ENCODE measurements at regions not wholly inside any gene's neighbourhood (a gene's known extent, or its start where the extent isn't known, plus 50 kb on each side); places are given as distances from the start of the nearest gene placed in this dataset.
"Not testable (repeated sequence)": the region's sequence is repeated elsewhere in the genome, so short reads cannot be mapped to it uniquely, and the experiment has no call there.

DNA sequence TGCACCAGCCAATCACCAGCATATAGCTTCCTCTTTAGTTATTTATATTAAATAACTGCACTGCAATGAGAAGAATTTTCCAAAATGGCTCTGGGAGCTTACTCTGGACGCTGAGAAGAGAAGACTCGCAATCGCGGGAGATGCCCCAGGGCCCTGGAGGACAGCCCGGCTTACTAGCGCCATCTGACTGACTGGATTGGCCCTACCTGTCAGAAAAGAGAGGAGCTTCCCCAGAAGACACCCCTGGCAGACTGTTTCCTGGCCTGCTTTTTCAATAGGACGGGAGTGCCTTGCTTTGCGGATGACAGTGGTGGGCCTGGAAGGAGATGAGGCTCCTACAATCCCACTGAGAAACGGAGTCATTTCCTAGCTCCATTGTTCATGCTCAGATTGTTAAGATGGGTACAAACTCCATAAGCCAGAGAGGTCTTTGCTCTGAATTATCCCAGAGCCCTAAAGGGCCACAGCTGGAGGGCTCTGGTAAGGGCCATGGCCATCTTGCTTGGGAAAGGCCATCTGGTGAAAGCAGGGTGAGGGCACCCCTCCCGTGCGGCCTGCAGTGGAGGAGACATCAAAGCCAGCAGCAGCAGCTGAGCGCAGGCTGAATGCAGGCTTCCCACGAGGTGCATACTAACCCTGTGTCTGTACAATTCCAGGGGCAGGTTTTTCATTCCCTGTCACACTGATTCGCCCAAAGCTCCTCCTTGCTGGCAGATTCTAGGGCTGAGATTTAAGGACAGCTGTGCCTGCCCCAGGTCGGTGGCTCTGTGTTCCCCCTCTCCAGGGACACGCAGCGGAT lies 92.1 kb downstream of the GALR1 start:
- Histone ChIP-seq H3K27me3 (ENCODE audit: control insufficient read depth, insufficient read depth, low read length) (no peaks in the 10 kb centered on the region), H3K36me3 (ENCODE audit: control insufficient read depth, insufficient read depth, low read length) (no peaks in the 10 kb centered on the region), H3K4me3 (ENCODE audit: low read depth, low read length) (no peak overlapping the region)
- DNase-seq (ENCODE audit: low read depth), result no peak
- TF ChIP-seq, protein P1, sequence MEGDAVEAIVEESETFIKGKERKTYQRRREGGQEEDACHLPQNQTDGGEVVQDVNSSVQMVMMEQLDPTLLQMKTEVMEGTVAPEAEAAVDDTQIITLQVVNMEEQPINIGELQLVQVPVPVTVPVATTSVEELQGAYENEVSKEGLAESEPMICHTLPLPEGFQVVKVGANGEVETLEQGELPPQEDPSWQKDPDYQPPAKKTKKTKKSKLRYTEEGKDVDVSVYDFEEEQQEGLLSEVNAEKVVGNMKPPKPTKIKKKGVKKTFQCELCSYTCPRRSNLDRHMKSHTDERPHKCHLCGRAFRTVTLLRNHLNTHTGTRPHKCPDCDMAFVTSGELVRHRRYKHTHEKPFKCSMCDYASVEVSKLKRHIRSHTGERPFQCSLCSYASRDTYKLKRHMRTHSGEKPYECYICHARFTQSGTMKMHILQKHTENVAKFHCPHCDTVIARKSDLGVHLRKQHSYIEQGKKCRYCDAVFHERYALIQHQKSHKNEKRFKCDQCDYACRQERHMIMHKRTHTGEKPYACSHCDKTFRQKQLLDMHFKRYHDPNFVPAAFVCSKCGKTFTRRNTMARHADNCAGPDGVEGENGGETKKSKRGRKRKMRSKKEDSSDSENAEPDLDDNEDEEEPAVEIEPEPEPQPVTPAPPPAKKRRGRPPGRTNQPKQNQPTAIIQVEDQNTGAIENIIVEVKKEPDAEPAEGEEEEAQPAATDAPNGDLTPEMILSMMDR (IDR thresholded peaks at IDR 0.05; ENCODE audit: insufficient read depth, low read length, poor library complexity, severe bottlenecking), result no peak

DNA sequence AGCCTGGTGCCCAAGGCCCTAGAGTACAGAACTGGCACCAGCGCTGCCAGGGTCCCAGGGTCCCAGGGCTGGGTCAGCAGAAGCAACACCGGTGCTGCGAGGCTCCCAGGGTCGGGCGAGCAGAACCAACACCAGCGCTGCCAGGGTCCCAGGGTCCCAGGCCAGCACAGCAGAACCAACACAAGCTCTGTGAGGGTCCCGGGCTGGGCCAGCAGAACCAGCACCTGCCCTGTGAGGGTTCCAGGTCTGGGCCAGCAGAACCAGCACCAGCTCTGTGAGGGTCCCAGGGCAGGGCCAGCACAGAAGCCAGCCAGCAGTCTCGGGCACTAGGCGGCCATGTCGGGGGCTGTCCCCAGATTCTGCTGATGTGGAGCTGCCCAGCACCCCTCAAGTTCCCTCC lies 93.1 kb downstream of the GALR1 start:
- H3K27me3 ChIP-seq (ENCODE audit: control insufficient read depth, insufficient read depth, low read length), result no peaks in the 10 kb centered on the region
- no peak for DNase-seq (ENCODE audit: low read depth)
- H3K4me3 ChIP-seq (ENCODE audit: low read depth, low read length), result no peak overlapping the region
- TF ChIP-seq, protein P1 (IDR thresholded peaks at IDR 0.05; ENCODE audit: insufficient read depth, low read length, poor library complexity, severe bottlenecking), result no peak
- H3K36me3 ChIP-seq (ENCODE audit: control insufficient read depth, insufficient read depth, low read length), result no peaks in the 10 kb centered on the region

DNA sequence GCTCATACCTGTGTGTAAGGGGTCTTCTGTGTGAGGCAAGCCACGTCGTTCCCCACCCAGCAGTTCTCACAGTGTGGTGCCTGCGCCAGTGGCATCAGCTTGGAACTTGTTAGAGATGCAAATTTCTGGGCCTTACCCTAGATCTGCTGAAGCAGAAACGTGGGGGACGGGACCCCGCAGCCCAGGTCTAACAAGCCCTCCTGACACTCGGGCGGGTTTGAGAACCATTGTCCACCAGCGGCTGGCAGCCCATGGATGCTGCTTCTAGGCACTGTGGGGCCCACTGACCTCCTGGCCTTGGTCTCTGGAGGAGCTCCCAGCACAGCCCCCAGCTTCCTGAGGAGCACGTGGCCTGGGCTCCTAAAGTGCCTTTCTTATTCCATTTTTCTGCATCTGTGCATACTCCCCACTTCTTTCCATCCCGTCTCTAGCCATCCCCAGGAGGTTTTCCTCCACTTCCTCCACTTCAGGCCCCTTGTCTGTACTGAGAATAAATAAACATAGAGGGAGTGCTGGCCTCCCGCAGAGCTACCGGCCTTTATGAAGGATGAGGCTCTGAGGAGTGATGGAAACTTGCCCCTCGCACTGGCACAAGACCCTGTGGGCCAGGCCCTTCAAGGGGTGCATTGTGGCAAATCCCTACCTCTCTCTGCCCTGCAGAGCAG lies 94.3 kb downstream of the GALR1 start:
- DNase-seq (ENCODE audit: low read depth), result no peak
- TF ChIP-seq, protein P1 (IDR thresholded peaks at IDR 0.05; ENCODE audit: insufficient read depth, low read length, poor library complexity, severe bottlenecking), result no peak
- no peaks in the 10 kb centered on the region for H3K27me3 ChIP-seq (ENCODE audit: control insufficient read depth, insufficient read depth, low read length)
- H3K36me3 ChIP-seq (ENCODE audit: control insufficient read depth, insufficient read depth, low read length), result no peaks in the 10 kb centered on the region
- no peak overlapping the region for H3K4me3 ChIP-seq (ENCODE audit: low read depth, low read length)

DNA sequence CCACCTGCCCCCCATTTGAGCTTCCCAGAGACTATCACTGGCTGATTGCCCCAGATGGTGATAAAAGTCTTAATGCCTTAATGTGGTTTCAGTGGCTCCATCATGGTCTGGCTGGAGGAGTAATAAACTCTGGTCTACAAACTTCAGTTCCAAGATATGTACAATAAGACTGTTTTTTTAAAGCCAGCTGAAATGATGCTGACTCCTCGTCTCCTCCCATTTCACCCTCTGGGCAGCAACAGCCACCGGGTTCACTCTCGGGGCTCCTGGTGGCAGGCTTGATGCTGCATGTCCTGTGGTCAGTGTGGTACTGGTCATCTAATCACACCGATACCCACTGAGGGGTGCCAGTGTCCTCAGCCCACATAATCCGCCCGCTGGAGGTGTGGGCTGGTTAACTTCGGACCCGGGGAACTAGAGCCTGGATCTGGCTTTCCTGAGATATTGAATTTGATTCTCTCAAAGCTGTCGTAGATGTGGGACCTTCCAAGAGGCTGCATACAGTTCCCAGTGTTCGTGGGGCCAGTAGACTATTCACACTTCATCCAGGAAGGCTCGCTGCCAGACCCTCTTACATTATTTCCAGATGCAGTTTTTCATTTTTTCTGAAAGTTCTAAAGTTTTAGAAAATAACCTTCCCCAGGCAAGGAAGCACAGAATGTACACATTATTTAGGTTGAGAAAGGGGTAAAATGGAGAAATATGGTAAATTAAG lies 95.3 kb downstream of the GALR1 start:
- DNase-seq (ENCODE audit: low read depth), result no peak
- no peaks in the 10 kb centered on the region for H3K36me3 ChIP-seq (ENCODE audit: control insufficient read depth, insufficient read depth, low read length)
- no peaks in the 10 kb centered on the region for H3K27me3 ChIP-seq (ENCODE audit: control insufficient read depth, insufficient read depth, low read length)
- TF ChIP-seq, protein P1 (IDR thresholded peaks at IDR 0.05; ENCODE audit: insufficient read depth, low read length, poor library complexity, severe bottlenecking), result no peak
- H3K4me3 ChIP-seq (ENCODE audit: low read depth, low read length), result no peak overlapping the region

DNA sequence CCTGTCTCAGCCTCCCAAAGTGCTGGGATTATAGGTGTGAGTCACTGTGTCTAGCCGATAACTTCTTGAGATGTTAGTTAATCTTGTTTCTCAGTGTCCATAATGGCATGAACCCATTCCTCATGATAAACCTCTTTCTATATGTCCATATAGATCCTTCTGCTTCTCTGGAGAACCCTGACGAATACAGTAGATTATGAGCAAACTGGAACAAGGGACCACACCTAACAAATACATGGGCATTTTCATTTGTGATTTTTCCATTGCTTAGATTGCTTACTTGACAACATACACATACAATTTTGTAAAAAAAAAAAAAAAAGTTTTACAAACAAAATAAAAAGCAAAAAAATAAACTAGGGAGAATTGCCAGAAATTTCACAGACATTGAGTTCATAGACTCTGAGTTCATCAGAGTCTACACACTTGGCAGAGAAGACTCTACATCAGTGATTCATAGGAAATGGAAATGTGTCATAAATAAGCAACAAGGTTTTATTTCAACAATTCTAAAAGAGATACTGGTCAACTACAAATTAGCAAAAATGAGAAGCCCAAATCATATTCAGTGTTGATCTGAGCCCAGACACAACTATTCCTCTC lies 96.7 kb downstream of the GALR1 start:
- Histone ChIP-seq H3K36me3 (ENCODE audit: control insufficient read depth, insufficient read depth, low read length) (no peaks in the 10 kb centered on the region), H3K27me3 (ENCODE audit: control insufficient read depth, insufficient read depth, low read length) (no peaks in the 10 kb centered on the region), H3K4me3 (ENCODE audit: low read depth, low read length) (no peak overlapping the region)
- DNase-seq (ENCODE audit: low read depth), result no peak
- TF ChIP-seq, protein P1 (IDR thresholded peaks at IDR 0.05; ENCODE audit: insufficient read depth, low read length, poor library complexity, severe bottlenecking), result no peak

DNA sequence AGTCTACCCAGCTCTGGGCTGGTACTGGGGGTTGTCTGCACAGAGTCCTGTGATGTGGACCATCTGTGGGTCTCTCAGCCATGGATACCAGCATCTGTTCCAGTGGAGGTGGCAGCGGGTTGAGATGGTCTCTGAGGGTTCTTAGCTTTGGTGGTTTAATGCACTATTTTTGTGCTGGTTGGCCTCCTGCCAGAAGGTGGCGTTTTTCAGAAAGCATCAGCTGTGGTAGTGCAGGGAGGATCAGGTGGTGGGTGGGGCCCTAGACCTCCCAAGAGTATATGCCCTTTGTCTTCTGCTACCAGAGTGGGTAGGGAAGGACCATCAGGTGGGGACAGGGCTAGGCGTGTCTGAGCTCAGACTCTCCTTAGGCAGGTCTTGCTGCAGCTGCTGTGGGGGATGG lies 103.7 kb downstream of the GALR1 start:
- not testable (repeated sequence) for H3K36me3 ChIP-seq (ENCODE audit: control insufficient read depth, insufficient read depth, low read length); H3K4me3 ChIP-seq (ENCODE audit: low read depth, low read length); H3K27me3 ChIP-seq (ENCODE audit: control insufficient read depth, insufficient read depth, low read length); DNase-seq (ENCODE audit: low read depth)
